GM12872 (cell line): ENCODE measurements at regions not wholly inside any gene's neighbourhood (a gene's known extent, or its start where the extent isn't known, plus 50 kb on each side); places are given as distances from the start of the nearest gene placed in this dataset.

ENCODE experiments used
- TF ChIP-seq, protein P1 (sequence below): IDR thresholded peaks from 3 replicates; pipeline ENCODE4 v1.5.1; 2011; ENCODE audit warnings: low read depth, mild to moderate bottlenecking, low read length, moderate library complexity; ENCODE audit not compliant: insufficient read depth

DNA sequence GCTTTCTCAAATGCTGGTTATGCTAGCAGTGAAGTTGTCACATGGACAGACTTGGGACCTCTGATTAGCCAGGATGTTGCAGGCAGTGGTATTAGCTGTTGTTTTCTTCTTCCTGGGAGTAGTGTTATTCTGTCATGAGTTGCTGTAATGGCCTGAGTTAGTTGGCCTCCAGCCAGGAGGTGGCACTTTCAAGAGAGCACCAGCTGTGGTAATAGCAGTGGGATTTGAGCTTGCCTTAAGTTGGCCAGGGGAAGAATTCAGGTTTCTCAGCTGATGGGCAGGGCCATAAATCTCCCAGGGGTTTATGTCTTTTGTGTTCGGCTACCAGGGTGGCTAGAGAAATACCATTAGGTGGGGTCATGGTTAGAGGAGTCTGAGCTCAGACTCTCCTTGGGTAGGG lies 132.6 kb downstream of the GLUD2 start:
- TF ChIP-seq, protein P1, sequence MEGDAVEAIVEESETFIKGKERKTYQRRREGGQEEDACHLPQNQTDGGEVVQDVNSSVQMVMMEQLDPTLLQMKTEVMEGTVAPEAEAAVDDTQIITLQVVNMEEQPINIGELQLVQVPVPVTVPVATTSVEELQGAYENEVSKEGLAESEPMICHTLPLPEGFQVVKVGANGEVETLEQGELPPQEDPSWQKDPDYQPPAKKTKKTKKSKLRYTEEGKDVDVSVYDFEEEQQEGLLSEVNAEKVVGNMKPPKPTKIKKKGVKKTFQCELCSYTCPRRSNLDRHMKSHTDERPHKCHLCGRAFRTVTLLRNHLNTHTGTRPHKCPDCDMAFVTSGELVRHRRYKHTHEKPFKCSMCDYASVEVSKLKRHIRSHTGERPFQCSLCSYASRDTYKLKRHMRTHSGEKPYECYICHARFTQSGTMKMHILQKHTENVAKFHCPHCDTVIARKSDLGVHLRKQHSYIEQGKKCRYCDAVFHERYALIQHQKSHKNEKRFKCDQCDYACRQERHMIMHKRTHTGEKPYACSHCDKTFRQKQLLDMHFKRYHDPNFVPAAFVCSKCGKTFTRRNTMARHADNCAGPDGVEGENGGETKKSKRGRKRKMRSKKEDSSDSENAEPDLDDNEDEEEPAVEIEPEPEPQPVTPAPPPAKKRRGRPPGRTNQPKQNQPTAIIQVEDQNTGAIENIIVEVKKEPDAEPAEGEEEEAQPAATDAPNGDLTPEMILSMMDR: no peak

DNA sequence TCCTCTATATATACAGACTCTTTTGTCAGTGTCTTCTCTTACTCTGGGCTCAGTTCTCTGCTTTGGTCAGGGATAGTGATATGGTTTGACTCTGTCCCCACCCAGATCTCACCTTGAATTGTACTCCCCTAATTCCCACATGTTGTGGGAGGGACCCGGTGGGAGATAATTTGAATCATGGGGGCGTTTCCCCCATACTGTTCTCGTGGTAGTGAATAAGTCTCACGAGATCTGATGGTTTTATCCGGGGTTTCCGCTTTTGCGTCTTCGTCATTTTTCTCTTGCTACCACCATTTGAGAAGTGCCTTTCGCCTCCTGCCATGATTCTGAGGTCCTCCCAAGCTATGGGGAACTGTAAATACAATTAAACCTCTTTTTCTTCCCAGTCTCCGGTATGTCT lies 144.4 kb downstream of the GLUD2 start:
- TF ChIP-seq, protein P1: no peak

DNA sequence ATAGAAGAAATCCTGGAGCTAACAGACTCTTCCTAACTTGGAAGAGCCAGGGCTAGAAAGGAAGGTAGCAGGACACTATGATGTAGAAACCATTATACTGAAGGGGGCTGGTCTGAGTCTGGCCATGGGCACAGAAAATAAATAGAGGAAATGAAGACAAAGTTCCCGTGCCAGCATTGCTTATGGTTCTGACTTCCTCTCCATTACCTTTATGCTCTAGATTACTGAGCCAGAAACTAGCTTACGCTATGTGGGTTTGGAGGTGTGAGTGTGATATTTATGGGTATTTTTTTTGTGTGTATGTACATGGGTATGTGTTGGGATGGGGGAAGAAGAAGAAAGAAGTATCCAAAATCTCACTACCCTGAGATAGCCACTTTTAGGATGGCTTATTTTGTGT lies 148.3 kb downstream of the GLUD2 start:
- TF ChIP-seq, protein P1: no peak

DNA sequence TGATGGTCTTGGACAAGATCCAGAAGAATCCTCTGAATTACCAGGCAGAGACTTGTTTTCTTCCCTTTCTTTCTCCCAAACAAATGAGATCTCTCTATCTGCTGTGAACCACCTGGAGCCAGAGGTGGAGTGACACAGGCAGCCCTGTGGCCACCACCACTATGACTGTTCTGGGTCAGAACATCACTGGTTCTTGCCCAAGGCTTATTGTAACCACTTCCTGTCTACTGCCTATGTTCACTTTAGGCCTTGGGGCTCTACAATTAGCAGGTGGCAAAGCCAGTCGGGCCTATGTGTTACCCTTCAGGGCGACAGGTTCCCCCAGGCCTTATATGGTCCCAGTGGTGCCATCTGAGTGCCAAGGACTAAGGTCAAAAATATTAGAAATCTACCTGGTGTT lies 161.2 kb downstream of the GLUD2 start:
- TF ChIP-seq, protein P1: no peak

DNA sequence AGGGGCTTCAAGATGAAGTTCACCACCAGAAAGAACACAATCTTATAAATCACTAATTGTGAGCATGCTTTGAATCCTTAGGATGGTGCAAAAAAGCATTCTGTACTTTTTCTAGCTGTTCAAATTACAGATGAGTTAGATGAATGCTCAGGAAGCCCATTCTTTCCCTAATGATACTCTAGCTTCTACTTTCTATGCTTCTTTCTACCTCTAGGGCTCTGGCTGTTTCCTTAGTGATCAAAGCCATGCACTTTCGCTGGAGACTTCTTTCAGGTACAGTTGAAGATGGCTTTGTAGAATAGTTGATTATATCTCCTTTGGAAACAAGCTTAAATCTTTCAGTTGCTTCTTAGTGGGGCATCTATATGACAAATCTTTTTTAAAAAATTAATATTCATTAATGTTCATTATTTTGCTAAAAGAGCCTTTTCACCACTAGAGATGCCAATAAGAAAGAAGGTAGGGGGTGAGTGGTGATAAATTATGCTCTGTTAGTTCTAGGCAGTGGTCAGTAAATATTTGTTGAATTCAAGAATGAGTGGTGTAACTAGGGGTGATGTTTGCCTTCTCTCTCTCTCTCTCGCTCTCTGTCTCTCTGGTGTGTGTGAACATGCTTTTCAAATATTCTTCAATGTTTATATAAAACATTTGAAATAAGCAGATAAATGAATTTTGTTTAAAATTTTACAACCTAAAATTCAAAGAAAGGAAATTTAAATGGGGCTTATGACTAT lies 169.4 kb downstream of the GLUD2 start:
- TF ChIP-seq, protein P1: no peak

DNA sequence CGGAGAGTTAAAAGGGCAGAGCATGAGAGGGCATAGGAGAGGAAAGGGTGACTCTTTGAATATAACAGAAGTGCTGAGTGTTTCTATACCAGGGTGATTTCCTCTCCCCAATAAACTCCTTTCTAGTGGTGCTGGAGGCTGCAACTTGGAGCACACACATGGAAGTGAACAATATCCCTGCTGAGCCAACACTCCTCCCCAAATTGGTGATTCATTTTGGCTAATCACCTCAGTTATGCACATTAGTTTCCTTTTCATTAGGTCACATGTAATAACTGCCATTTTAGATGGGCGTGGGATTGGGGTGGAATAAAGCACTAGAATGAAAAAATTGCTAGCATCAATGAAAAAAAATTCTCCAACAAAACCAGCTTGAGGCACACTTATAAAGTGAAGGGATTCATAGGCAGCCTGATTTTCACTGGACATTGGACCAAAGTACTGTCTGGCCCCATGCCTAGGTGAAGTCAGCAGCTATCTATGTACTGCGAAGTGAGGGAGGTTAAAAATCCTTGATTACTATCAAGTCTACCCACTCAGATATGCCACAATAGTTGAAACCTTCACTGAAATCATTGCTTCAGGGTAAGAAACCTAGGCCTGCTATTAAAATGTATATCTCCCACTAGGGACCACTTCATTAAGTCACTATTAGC lies 174.0 kb downstream of the GLUD2 start:
- TF ChIP-seq, protein P1: no peak

DNA sequence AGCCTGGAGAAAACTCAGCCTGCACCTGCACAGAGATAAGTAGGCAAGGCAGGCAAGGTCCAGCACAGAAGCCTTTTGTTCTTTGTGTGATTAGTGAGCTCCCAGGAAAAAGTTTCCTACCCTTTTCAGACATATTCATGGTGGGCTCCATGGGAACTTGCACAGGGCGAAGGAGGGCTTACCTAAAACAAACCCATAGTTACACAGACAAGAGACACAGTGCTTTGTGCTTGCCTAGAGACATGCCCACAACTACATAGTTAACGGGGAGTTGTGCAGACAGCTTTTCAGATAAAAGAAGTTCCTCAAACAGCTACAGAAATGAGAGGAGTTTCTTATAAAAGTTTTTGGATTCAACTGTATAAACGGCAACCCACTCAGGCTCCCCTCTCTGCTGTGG lies 180.5 kb downstream of the GLUD2 start:
- TF ChIP-seq, protein P1: no peak
